NB4 (cell line): ENCODE measurements at regions not wholly inside any gene's neighbourhood (a gene's known extent, or its start where the extent isn't known, plus 50 kb on each side); places are given as distances from the start of the nearest gene placed in this dataset.

Experiments used
- MAX ChIP-seq: IDR thresholded peaks from 2 replicates; pipeline ENCODE4 v1.6.1; 2011; ENCODE audit warnings: low read depth, low read length
- POLR2A ChIP-seq: IDR thresholded peaks from 2 replicates; pipeline ENCODE4 v1.6.1; 2011; ENCODE audit warnings: mild to moderate bottlenecking; ENCODE audit not compliant: insufficient read length; ENCODE audit errors: extremely low read depth
- TF ChIP-seq, protein P1 (sequence below): IDR thresholded peaks from one replicate; pipeline ENCODE4 v1.5.1; 2012; ENCODE audit warnings: low read depth, low read length

GRCh38 chr6:137754366-137754765 is 112.7 kb upstream of the TNFAIP3 start:
- TF ChIP-seq, protein P1, sequence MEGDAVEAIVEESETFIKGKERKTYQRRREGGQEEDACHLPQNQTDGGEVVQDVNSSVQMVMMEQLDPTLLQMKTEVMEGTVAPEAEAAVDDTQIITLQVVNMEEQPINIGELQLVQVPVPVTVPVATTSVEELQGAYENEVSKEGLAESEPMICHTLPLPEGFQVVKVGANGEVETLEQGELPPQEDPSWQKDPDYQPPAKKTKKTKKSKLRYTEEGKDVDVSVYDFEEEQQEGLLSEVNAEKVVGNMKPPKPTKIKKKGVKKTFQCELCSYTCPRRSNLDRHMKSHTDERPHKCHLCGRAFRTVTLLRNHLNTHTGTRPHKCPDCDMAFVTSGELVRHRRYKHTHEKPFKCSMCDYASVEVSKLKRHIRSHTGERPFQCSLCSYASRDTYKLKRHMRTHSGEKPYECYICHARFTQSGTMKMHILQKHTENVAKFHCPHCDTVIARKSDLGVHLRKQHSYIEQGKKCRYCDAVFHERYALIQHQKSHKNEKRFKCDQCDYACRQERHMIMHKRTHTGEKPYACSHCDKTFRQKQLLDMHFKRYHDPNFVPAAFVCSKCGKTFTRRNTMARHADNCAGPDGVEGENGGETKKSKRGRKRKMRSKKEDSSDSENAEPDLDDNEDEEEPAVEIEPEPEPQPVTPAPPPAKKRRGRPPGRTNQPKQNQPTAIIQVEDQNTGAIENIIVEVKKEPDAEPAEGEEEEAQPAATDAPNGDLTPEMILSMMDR: no peak
- TF ChIP-seq POLR2A: no peak
- TF ChIP-seq MAX: no peak
